Endothelial cell (in vitro differentiated cells): ENCODE measurements at regions not wholly inside any gene's neighbourhood (a gene's known extent, or its start where the extent isn't known, plus 50 kb on each side); places are given as distances from the start of the nearest gene placed in this dataset.

ENCODE experiments used
- DNase-seq: peaks from one replicate; pipeline ENCODE4 v3.0.0; 2021; ENCODE audit warnings: low spot score
- H3K27ac Mint-ChIP-seq: one replicate; pipeline ENCODE4 v1.8.0; 2021; ENCODE audit warnings: mixed read lengths, inconsistent platforms; ENCODE audit not compliant: unreplicated experiment
- H3K27me3 Mint-ChIP-seq: one replicate; pipeline ENCODE4 v1.8.0; 2021; ENCODE audit warnings: mild to moderate bottlenecking, moderate library complexity, mixed read lengths, inconsistent platforms; ENCODE audit not compliant: unreplicated experiment
- H3K36me3 Mint-ChIP-seq: one replicate; pipeline ENCODE4 v1.8.0; 2021; ENCODE audit warnings: mild to moderate bottlenecking, low read depth, mixed read lengths, inconsistent platforms; ENCODE audit not compliant: unreplicated experiment
- H3K4me1 Mint-ChIP-seq: one replicate; pipeline ENCODE4 v1.8.0; 2021; ENCODE audit warnings: mild to moderate bottlenecking, mixed read lengths, inconsistent platforms; ENCODE audit not compliant: unreplicated experiment
- H3K4me3 Mint-ChIP-seq: one replicate; pipeline ENCODE4 v1.8.0; 2021; ENCODE audit warnings: mild to moderate bottlenecking, mixed read lengths, inconsistent platforms; ENCODE audit not compliant: unreplicated experiment
- H3K9me3 Mint-ChIP-seq: one replicate; pipeline ENCODE4 v1.8.0; 2021; ENCODE audit warnings: mixed read lengths, inconsistent platforms; ENCODE audit not compliant: unreplicated experiment
- TF ChIP-seq, protein P1 (sequence below): fragments of 200-600 bp; sonication (generic); IDR thresholded peaks from one replicate; pipeline ENCODE4 v1.5.0; 2021; ENCODE audit warnings: antibody characterized with exemption; ENCODE audit not compliant: unreplicated experiment

DNA sequence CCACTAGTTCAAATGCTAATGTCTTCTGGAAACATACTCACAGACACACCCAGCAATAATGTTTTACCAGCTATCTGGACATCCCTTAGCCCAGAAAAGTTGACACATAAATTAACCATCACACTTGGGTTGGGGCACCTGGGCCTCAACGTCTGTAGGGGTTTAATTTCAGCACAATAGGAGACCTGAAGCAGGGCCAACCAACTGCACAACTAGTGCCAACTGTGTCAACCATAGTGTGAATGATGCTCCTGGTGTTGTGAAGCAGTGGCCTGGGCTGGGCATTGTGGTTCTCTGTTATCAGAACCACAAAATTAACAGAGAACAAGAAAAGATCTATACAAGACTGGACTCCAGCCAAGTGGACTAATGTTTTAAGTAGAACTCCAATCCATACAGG is 106.7 kb upstream of the PPM1H start:
- no peaks in the 10 kb centered on the region for H3K9me3 Mint-ChIP-seq
- H3K4me3 Mint-ChIP-seq, result no peak overlapping the region
- H3K4me1 Mint-ChIP-seq, result no peaks in the 10 kb centered on the region
- H3K27ac Mint-ChIP-seq, result no peak overlapping the region
- DNase-seq, result no peak
- TF ChIP-seq, protein P1, sequence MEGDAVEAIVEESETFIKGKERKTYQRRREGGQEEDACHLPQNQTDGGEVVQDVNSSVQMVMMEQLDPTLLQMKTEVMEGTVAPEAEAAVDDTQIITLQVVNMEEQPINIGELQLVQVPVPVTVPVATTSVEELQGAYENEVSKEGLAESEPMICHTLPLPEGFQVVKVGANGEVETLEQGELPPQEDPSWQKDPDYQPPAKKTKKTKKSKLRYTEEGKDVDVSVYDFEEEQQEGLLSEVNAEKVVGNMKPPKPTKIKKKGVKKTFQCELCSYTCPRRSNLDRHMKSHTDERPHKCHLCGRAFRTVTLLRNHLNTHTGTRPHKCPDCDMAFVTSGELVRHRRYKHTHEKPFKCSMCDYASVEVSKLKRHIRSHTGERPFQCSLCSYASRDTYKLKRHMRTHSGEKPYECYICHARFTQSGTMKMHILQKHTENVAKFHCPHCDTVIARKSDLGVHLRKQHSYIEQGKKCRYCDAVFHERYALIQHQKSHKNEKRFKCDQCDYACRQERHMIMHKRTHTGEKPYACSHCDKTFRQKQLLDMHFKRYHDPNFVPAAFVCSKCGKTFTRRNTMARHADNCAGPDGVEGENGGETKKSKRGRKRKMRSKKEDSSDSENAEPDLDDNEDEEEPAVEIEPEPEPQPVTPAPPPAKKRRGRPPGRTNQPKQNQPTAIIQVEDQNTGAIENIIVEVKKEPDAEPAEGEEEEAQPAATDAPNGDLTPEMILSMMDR, result no peak
- no peaks in the 10 kb centered on the region for H3K27me3 Mint-ChIP-seq
- no peaks in the 10 kb centered on the region for H3K36me3 Mint-ChIP-seq

DNA sequence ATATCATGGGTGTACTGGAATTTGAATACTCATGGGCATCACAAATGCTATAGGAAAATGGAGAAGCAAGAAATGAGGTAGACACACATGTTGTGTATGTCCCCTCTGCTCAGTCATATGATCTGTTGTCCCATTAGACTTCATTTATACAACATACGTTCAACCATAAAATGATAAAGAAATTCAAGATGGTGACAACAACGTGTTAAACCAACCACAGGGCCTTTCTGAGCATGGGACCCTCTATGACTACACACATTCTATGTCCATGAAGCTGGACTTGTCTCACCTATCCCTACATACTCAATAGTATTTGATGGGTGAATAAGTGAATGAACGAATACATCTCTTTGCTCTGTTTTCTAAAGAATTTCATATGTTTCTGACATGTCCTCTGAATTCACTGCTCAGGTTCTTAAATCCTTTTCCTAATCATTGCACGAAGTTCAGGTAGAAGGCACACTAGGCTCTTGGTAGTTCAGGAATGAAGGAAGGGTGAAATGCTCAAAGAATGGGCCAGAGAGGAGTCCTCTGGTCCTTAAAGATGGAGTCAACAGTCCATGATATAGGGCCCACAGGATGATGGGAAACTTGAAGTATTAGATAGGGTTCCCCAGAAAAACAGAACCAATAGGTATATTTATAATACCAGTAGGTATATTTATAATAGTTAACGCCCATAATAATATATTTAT is 105.7 kb upstream of the PPM1H start:
- Mint-ChIP-seq H3K9me3 (no peaks in the 10 kb centered on the region), H3K4me1 (no peaks in the 10 kb centered on the region), H3K27me3 (no peaks in the 10 kb centered on the region), H3K27ac (no peak overlapping the region), H3K4me3 (no peak overlapping the region), H3K36me3 (no peaks in the 10 kb centered on the region)
- TF ChIP-seq, protein P1, result no peak
- no peak for DNase-seq

DNA sequence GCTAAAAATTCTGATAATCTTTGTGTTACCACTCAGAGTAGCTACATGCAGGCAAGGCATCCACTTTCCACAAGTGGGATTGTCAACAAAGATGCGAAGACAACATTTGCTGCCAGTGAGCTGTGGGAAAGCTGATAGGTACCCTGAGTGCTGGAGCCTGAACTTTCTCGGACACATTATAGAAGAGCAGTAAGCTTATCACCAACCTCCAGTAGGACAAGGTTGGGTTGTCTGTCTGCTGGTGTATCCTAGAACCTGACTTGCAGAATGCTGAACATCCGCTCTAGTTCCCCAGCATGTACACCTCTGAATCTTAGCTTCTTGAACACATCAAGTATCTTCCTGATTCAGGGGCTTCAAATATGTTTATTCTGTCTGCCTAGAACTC is 103.8 kb upstream of the PPM1H start:
- Mint-ChIP-seq H3K36me3 (no peaks in the 10 kb centered on the region), H3K4me3 (no peak overlapping the region), H3K4me1 (no peaks in the 10 kb centered on the region), H3K27ac (no peak overlapping the region), H3K27me3 (no peaks in the 10 kb centered on the region), H3K9me3 (no peaks in the 10 kb centered on the region)
- DNase-seq, result no peak
- TF ChIP-seq, protein P1, result no peak

DNA sequence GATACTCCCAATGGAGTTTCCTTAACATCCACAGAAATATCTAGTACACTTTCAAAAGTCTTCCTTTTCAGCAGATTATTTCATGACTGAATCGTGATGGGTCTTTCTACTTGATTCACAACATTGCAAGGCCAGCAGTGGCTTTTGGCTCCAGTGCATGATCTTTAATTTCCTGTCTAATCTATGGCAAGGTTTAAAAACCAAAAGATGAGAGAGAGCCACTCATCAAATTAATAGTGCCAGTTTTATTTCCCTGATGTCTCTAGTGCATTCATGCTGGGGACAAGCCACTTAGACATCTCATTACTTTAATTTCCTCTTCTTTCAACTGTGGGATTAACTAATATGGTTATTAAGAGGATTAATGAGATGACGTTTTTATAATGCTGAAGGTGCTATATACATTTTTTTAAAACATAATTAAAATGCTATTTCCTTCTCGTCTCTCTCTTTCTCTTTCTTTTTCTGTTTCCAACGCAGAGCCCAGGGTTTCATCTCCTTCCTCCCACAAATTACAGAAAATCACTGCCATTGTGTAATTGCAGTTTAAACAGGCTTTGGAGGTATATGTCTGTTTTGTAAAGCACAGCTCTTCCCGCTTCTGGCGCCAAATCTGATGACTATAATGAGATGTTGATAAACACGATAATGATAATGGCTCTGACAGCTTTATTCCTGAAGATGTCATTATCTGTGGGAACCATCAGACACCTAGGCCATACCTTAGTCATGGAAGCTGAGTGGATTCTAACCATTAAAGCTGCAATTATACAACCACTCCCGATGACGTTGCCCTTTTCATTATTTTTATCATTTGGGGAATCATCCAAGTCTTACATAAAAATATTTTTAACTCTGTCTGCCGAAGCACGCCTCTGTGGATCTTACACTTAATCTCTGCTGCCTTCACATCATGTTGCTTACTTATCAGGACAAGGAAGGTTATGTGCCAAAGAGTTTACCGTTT is 103.1 kb upstream of the PPM1H start:
- Mint-ChIP-seq H3K27ac (no peak overlapping the region), H3K4me1 (no peaks in the 10 kb centered on the region), H3K36me3 (no peaks in the 10 kb centered on the region), H3K27me3 (no peaks in the 10 kb centered on the region), H3K9me3 (no peaks in the 10 kb centered on the region), H3K4me3 (no peak overlapping the region)
- no peak for DNase-seq
- TF ChIP-seq, protein P1, result no peak

DNA sequence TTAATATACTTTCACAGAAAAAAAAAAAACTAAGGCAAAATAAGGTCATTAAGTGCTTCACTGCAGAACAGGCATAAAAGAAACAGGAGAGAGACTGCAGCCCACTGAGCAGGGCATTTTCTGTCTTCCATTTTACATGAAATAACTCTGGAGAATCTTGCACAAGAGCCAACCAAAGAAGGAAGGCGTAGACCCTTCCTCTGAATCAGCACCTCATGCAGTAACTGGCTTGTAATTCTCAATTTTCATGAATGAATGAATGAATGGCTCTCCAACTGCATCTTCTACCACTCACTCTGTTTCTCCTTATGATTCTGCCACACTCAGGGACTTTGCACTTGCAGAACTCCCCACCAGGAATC is 102.0 kb upstream of the PPM1H start:
- Mint-ChIP-seq H3K4me1 (no peaks in the 10 kb centered on the region), H3K27ac (no peak overlapping the region), H3K9me3 (no peaks in the 10 kb centered on the region), H3K27me3 (no peaks in the 10 kb centered on the region), H3K36me3 (no peaks in the 10 kb centered on the region), H3K4me3 (no peak overlapping the region)
- TF ChIP-seq, protein P1, result no peak
- no peak for DNase-seq
